DOHH2 (cell line): ENCODE measurements at regions not wholly inside any gene's neighbourhood (a gene's known extent, or its start where the extent isn't known, plus 50 kb on each side); places are given as distances from the start of the nearest gene placed in this dataset.

Experiments
- EZH2phosphoT487 ChIP-seq: fragments of 200-600 bp; sonication (generic); IDR thresholded peaks from 2 replicates; pipeline ENCODE4 v1.6.1; 2017; ENCODE audit warnings: borderline replicate concordance, mild to moderate bottlenecking, antibody characterized with exemption, low read length, moderate library complexity, mixed read lengths
- TF ChIP-seq, protein P1 (sequence below): fragments of 200-600 bp; sonication (generic); IDR thresholded peaks from one replicate; pipeline ENCODE4 v1.5.1; 2014; ENCODE audit warnings: antibody characterized with exemption, mild to moderate bottlenecking, low read depth, low read length; ENCODE audit not compliant: poor library complexity, severe bottlenecking

DNA sequence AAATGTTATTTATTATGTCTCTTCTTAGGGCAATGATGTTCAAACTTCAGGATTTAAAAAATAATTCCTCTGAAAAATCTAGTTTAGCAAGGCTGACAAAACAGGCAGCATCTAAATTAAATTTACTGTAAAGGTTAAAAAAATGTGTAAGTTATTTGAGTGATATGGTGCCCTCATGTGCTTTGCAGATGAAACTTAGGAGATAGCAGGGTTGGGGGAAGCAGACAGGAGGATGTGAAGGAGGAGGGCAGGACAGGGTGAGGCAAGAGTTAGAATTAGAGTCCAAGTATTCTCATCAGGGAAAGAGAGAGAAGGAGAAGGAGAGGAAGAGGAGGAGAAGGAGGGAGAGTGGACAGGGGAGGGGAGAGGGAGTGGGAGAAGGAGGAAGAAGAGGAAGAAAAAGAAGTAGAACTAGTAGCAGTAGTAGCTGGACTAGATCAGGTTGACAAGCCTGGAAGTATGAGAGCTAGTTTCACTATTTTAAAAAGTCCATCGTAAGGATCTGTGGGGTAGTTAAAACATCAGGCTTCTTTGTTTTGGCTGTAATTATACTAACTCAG, 141.2 kb upstream of the SESN3 start:
- TF ChIP-seq, protein P1, sequence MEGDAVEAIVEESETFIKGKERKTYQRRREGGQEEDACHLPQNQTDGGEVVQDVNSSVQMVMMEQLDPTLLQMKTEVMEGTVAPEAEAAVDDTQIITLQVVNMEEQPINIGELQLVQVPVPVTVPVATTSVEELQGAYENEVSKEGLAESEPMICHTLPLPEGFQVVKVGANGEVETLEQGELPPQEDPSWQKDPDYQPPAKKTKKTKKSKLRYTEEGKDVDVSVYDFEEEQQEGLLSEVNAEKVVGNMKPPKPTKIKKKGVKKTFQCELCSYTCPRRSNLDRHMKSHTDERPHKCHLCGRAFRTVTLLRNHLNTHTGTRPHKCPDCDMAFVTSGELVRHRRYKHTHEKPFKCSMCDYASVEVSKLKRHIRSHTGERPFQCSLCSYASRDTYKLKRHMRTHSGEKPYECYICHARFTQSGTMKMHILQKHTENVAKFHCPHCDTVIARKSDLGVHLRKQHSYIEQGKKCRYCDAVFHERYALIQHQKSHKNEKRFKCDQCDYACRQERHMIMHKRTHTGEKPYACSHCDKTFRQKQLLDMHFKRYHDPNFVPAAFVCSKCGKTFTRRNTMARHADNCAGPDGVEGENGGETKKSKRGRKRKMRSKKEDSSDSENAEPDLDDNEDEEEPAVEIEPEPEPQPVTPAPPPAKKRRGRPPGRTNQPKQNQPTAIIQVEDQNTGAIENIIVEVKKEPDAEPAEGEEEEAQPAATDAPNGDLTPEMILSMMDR: no peak
- no peak for TF ChIP-seq EZH2phosphoT487
